ENCODE measurements at regions not wholly inside any gene's neighbourhood (a gene's known extent, or its start where the extent isn't known, plus 50 kb on each side); places are given as distances from the start of the nearest gene placed in this dataset.

DNA sequence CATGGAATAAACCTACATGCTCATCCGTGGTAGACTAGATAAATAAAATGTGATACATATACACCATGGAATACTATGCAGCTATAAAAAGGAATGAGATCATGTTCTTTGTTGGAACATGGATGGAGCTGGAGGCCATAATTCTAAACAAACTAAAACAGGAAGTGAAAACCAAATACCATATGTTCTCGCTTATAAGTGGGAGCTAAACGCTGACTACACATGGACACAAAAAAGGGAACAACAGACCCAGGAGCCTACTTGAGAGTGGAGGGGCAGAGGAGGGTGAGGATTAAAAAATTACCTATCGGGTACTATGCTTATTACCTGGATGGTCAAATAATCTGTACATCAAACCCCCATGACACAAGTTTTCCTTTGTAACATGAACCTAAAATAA is 68.7 kb upstream of the SEC61G start:
- TF ChIP-seq, protein P1, sequence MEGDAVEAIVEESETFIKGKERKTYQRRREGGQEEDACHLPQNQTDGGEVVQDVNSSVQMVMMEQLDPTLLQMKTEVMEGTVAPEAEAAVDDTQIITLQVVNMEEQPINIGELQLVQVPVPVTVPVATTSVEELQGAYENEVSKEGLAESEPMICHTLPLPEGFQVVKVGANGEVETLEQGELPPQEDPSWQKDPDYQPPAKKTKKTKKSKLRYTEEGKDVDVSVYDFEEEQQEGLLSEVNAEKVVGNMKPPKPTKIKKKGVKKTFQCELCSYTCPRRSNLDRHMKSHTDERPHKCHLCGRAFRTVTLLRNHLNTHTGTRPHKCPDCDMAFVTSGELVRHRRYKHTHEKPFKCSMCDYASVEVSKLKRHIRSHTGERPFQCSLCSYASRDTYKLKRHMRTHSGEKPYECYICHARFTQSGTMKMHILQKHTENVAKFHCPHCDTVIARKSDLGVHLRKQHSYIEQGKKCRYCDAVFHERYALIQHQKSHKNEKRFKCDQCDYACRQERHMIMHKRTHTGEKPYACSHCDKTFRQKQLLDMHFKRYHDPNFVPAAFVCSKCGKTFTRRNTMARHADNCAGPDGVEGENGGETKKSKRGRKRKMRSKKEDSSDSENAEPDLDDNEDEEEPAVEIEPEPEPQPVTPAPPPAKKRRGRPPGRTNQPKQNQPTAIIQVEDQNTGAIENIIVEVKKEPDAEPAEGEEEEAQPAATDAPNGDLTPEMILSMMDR (IDR thresholded peaks at IDR 0.05): no peak
- no peak for DNase-seq (ENCODE audit: extremely low spot score, unreplicated experiment)
- Mint-ChIP-seq H3K4me1 (ENCODE audit: unreplicated experiment) (peaks cover 15% of the 10 kb centered on the region), H3K36me3 (ENCODE audit: unreplicated experiment) (peaks cover 3% of the 10 kb centered on the region), H3K27me3 (ENCODE audit: unreplicated experiment) (peaks cover 2% of the 10 kb centered on the region), H3K9me3 (ENCODE audit: unreplicated experiment) (peaks cover 19% of the 10 kb centered on the region), H3K4me3 (ENCODE audit: unreplicated experiment) (no peak overlapping the region), H3K27ac (ENCODE audit: unreplicated experiment) (no peak overlapping the region)

DNA sequence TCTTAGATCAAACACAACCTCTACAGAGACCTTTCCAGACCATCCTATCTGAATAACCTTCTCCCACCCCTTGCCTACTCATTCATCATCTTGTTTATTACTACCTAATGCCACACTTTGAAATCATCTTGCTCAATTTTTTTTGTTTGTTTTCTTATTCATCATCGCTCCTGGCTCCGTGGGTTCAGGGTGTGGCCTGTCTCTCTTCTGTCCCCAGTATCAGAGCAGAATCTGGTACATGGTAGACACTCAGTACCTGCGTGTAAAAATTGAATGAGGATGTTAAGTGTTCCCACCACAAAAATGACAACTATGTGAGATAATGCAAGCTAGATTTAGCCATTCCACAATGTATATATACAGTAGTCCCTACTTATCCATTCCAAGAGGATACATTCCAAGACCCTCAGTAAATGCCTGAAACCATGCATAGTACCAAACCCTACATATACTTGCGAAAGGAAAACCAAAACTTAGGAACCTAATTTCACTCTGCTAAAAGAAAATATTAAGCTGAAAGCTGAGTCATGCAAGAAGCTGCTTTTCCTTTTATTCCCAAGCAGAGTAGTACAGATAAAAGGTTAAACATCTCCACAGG is 72.1 kb upstream of the SEC61G start:
- H3K27ac Mint-ChIP-seq (ENCODE audit: unreplicated experiment): no peak overlapping the region
- TF ChIP-seq, protein P1 (IDR thresholded peaks at IDR 0.05): no peak
- no peaks in the 10 kb centered on the region for H3K27me3 Mint-ChIP-seq (ENCODE audit: unreplicated experiment)
- DNase-seq (ENCODE audit: extremely low spot score, unreplicated experiment): no peak
- H3K4me1 Mint-ChIP-seq (ENCODE audit: unreplicated experiment): peaks cover 18% of the 10 kb centered on the region
- H3K36me3 Mint-ChIP-seq (ENCODE audit: unreplicated experiment): peaks cover 3% of the 10 kb centered on the region
- H3K4me3 Mint-ChIP-seq (ENCODE audit: unreplicated experiment): no peak overlapping the region
- H3K9me3 Mint-ChIP-seq (ENCODE audit: unreplicated experiment): peaks cover 19% of the 10 kb centered on the region

DNA sequence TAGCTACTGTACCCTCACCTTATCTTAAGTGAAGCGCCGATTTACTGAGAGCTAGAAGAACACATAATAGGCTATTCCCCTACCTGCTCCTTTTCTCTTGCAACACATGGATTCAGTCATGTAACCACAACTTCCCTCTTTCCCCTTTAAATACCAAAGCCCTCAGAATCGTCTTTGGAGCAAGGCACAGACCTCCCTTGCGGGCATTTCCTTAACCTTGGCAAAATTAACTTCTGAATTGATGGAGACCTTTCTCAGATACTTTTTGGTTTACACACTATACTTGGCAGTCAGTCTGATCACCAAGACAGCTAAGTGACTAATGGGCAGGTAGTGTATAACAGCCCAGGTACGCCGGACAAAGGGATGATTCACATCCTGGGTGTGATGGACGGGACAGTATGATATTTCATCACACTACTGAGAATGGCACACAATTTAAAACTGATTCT is 72.7 kb upstream of the SEC61G start:
- H3K4me1 Mint-ChIP-seq (ENCODE audit: unreplicated experiment): peaks cover 22% of the 10 kb centered on the region
- H3K27me3 Mint-ChIP-seq (ENCODE audit: unreplicated experiment): no peaks in the 10 kb centered on the region
- peaks cover 18% of the 10 kb centered on the region for H3K9me3 Mint-ChIP-seq (ENCODE audit: unreplicated experiment)
- H3K4me3 Mint-ChIP-seq (ENCODE audit: unreplicated experiment): no peak overlapping the region
- peak overlapping the region; percentile 19 for H3K27ac Mint-ChIP-seq (ENCODE audit: unreplicated experiment)
- H3K36me3 Mint-ChIP-seq (ENCODE audit: unreplicated experiment): peaks cover 3% of the 10 kb centered on the region
- DNase-seq (ENCODE audit: extremely low spot score, unreplicated experiment): no peak
- TF ChIP-seq, protein P1 (IDR thresholded peaks at IDR 0.05): no peak

DNA sequence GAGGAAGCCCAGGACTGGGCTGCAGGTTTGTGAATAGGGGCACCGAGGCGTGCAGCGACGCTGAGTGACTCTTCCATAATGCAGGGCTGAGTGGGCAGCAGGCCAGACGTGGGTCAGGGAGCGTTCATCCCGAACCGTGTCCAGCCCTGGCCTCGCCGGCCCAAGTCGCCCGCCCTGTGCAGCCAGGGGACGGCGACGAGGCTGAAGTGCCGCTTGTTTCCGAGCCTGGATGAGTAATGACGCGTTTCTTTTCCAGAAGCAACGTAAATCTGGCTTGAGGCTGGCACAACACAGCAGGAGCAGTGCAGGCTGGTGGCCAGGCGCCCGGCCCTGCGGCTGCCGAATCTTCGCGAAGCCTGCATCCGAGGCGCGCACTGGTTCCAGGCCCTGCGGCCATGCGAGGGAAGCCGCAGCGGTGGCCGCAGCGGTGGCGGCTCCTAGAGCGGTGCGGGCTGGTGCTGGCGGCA is 74.0 kb upstream of the SEC61G start:
- H3K4me3 Mint-ChIP-seq (ENCODE audit: unreplicated experiment): no peak overlapping the region
- H3K4me1 Mint-ChIP-seq (ENCODE audit: unreplicated experiment): peaks cover 36% of the 10 kb centered on the region
- no peak for DNase-seq (ENCODE audit: extremely low spot score, unreplicated experiment)
- TF ChIP-seq, protein P1 (IDR thresholded peaks at IDR 0.05): no peak
- peaks cover 12% of the 10 kb centered on the region for H3K9me3 Mint-ChIP-seq (ENCODE audit: unreplicated experiment)
- H3K36me3 Mint-ChIP-seq (ENCODE audit: unreplicated experiment): peaks cover 3% of the 10 kb centered on the region
- no peak overlapping the region for H3K27ac Mint-ChIP-seq (ENCODE audit: unreplicated experiment)
- no peaks in the 10 kb centered on the region for H3K27me3 Mint-ChIP-seq (ENCODE audit: unreplicated experiment)

DNA sequence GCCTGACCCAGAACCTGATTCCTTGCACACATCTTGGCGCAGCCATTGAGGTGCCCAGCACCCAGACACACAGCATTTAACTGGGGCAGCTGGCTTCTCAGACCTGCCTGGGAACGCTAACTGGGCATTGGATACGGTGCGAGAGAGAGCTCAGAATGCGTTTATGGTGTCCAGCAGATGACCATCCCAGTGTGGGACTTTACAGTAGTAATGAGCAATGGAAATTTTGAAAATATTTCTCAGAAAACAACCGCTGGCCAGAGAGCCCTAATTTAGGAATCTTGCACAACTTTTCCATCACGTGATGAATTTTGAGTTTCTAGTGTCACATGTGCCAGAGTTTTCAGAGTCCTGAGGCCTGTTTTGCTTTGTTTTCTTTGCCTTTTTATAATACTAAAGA is 78.2 kb upstream of the SEC61G start:
- no peaks in the 10 kb centered on the region for H3K9me3 Mint-ChIP-seq (ENCODE audit: unreplicated experiment)
- H3K4me3 Mint-ChIP-seq (ENCODE audit: unreplicated experiment): no peak overlapping the region
- no peaks in the 10 kb centered on the region for H3K27me3 Mint-ChIP-seq (ENCODE audit: unreplicated experiment)
- TF ChIP-seq, protein P1 (IDR thresholded peaks at IDR 0.05): no peak
- no peak for DNase-seq (ENCODE audit: extremely low spot score, unreplicated experiment)
- no peaks in the 10 kb centered on the region for H3K36me3 Mint-ChIP-seq (ENCODE audit: unreplicated experiment)
- peak overlapping the region; percentile 85 for H3K27ac Mint-ChIP-seq (ENCODE audit: unreplicated experiment)
- H3K4me1 Mint-ChIP-seq (ENCODE audit: unreplicated experiment): peaks cover 64% of the 10 kb centered on the region

All from osteocyte (in vitro differentiated cells).